Prostate gland (tissue), 2 donors: ENCODE measurements at regions not wholly inside any gene's neighbourhood (a gene's known extent, or its start where the extent isn't known, plus 50 kb on each side); places are given as distances from the start of the nearest gene placed in this dataset.

Experiments used
- DNase-seq: peaks from one replicate; pipeline ENCODE4 v3.0.0-alpha.2; 2019; ENCODE audit warnings: low spot score
- H3K27ac ChIP-seq, 2 donors: fragments of 200-600 bp; sonication (generic); 2 replicates each; pipeline ENCODE4 v1.5.1; 2017 to 2019
- H3K27me3 ChIP-seq: fragments of 200-600 bp; sonication (generic); replicated peaks from 2 replicates; pipeline ENCODE4 v1.5.1; 2019; ENCODE audit not compliant: insufficient read depth
- H3K36me3 ChIP-seq, 2 donors: fragments of 200-600 bp; sonication (generic); 1 replicate in 1 of 2; 2 replicates in 1 of 2; pipeline versions ENCODE4 v1.5.1 to v1.8.1; 2017 to 2019
- H3K4me1 ChIP-seq: fragments of 200-600 bp; sonication (generic); replicated peaks from 2 replicates; pipeline ENCODE4 v1.5.1; 2019
- H3K4me3 ChIP-seq, 2 donors: fragments of 200-600 bp; sonication (generic); 2 replicates each; pipeline ENCODE4 v1.5.1; 2017 to 2019
- H3K9me3 ChIP-seq: fragments of 200-600 bp; sonication (generic); 2 replicates; pipeline ENCODE4 v1.5.1; 2017
- CTCF ChIP-seq, 4 experiments: fragments of 200-600 bp in 2 of 4; fragments of 450-650 bp in 2 of 4; sonication (generic) in 2 of 4; IDR thresholded peaks; 1 replicate in 3 of 4; 2 replicates in 1 of 4; pipeline ENCODE4 v1.5.1; 2016 to 2019; ENCODE audit warnings: antibody characterized with exemption in 4 of 4, mild to moderate bottlenecking in 2 of 4, moderate library complexity in 2 of 4
- POLR2A ChIP-seq: fragments of 450-650 bp; IDR thresholded peaks from one replicate; pipeline ENCODE4 v1.6.1; 2016; ENCODE audit warnings: antibody characterized with exemption, mild to moderate bottlenecking
- POLR2AphosphoS5 ChIP-seq: sonication (generic); formaldehyde crosslinking; IDR thresholded peaks from one replicate; pipeline ENCODE4 v1.6.1; 2017; ENCODE audit warnings: antibody characterized with exemption
- WGBS: methylation state at CpG from one replicate; pipeline ENCODE4 v1.1.5; 2018; 5-methylcytosine and 5-hydroxymethylcytosine counted together
- intact Hi-C: fragments of 100-400 bp; cut with DNase I; formaldehyde crosslinking; loops from one replicate; pipeline ENCODE4 v1.14.2; 2022

- 69% methylated on average over 22 of the region's 22 CpGs for WGBS
- Histone ChIP-seq H3K27ac (no peak overlapping the region), H3K27me3 (peaks cover 12% of the 10 kb centered on the region)
Observed at GRCh38 chr22:49549256-49550140, 278.2 kb downstream of the BRD1 start.

GRCh38 chr22:49548356-49549202 is 279.1 kb downstream of the BRD1 start:
- TF ChIP-seq POLR2AphosphoS5, result no peak
- TF ChIP-seq CTCF (IDR thresholded peaks at IDR 0.05), result no peak
- no peak for TF ChIP-seq POLR2A
- Histone ChIP-seq H3K9me3 (no peaks in the 10 kb centered on the region), H3K27me3 (peaks cover 12% of the 10 kb centered on the region), H3K27ac (no peak overlapping the region), H3K4me1 (no peaks in the 10 kb centered on the region), H3K4me3 (no peak overlapping the region), H3K36me3 (no peaks in the 10 kb centered on the region)
- intact Hi-C loops, result no loop called here
- WGBS, result 28% methylated on average over 17 of the region's 17 CpGs
- DNase-seq, result no peak

More at GRCh38 chr22:49549256-49550140, 278.2 kb downstream of the BRD1 start:
- no peak for DNase-seq
- TF ChIP-seq CTCF (IDR thresholded peaks at IDR 0.05) (no peak), POLR2A (no peak), POLR2AphosphoS5 (no peak)
- no peaks in the 10 kb centered on the region for H3K4me1 ChIP-seq
- H3K4me3 ChIP-seq, result no peak overlapping the region
- intact Hi-C loops, result no loop called here
- no peaks in the 10 kb centered on the region for H3K36me3 ChIP-seq
- H3K9me3 ChIP-seq, result no peaks in the 10 kb centered on the region

- Histone ChIP-seq H3K36me3 (no peaks in the 10 kb centered on the region), H3K4me3 (no peak overlapping the region), H3K27ac (no peak overlapping the region), H3K9me3 (no peaks in the 10 kb centered on the region), H3K4me1 (no peaks in the 10 kb centered on the region), H3K27me3 (peaks cover 9% of the 10 kb centered on the region)
- 40% methylated on average over 16 of the region's 16 CpGs for WGBS
- no peak for DNase-seq
- no peak for TF ChIP-seq POLR2AphosphoS5
- no peak for TF ChIP-seq CTCF (IDR thresholded peaks at IDR 0.05)
- TF ChIP-seq POLR2A, result no peak
- intact Hi-C loops, result no loop called here
Observed at GRCh38 chr22:49547751-49548239, 279.9 kb downstream of the BRD1 start.

GRCh38 chr22:49546811-49547585 is 280.7 kb downstream of the BRD1 start:
- H3K27me3 ChIP-seq, result peaks cover 9% of the 10 kb centered on the region
- H3K36me3 ChIP-seq, result no peaks in the 10 kb centered on the region
- no peak for DNase-seq
- no peak for TF ChIP-seq POLR2A
- TF ChIP-seq POLR2AphosphoS5, result no peak
- no peak for TF ChIP-seq CTCF (IDR thresholded peaks at IDR 0.05)
- H3K27ac ChIP-seq, result no peak overlapping the region
- H3K9me3 ChIP-seq, result no peaks in the 10 kb centered on the region
- intact Hi-C loops, result no loop called here
- 93% methylated on average over 16 of the region's 16 CpGs for whole genome bisulfite sequencing
- no peaks in the 10 kb centered on the region for H3K4me1 ChIP-seq
- no peak overlapping the region for H3K4me3 ChIP-seq
